ENCODE measurements at regions not wholly inside any gene's neighbourhood (a gene's known extent, or its start where the extent isn't known, plus 50 kb on each side); places are given as distances from the start of the nearest gene placed in this dataset.

- no peak overlapping the region for H4K8ac ChIP-seq (ENCODE audit: low read depth in 2 of 2, low read length in 2 of 2)
- H3K9me3 ChIP-seq (ENCODE audit: control insufficient read depth, insufficient read depth, low read length), result no peaks in the 10 kb centered on the region; the same call in 1 of the 2 replicates
- no peak overlapping the region for H2BK20ac ChIP-seq (ENCODE audit: low read depth, low read length)
- no peaks in the 10 kb centered on the region for H3K4me1 ChIP-seq (ENCODE audit: control insufficient read depth, insufficient read depth, low read length)
- no peaks in the 10 kb centered on the region for H3K79me1 ChIP-seq (ENCODE audit: low read depth in 1 of 2, low read length in 2 of 2)
- dilution Hi-C loops (cut with HindIII; ENCODE audit: low sequenced_read_pairs, unreplicated experiment), result no loop called here
- WGBS, 2 experiments (ENCODE audit: extremely low coverage in 2 of 2, insufficient read length in 1 of 2), result no CpG with 5 or more reads among the region's 2 CpGs
- H3K4me3 ChIP-seq (ENCODE audit: insufficient read depth, low read depth, low read length), result no peak overlapping the region
- no peak for DNase-seq
- H2BK120ac ChIP-seq (ENCODE audit: low read depth, low read length), result no peak overlapping the region
- no peaks in the 10 kb centered on the region for H4K20me1 ChIP-seq (ENCODE audit: insufficient read depth, low read length)
- H2BK5ac ChIP-seq (ENCODE audit: low read depth, low read length, poor library complexity, severe bottlenecking), result no peak overlapping the region
- no peaks in the 10 kb centered on the region for H3K27me3 ChIP-seq (ENCODE audit: control insufficient read depth, insufficient read depth, low read length)
- no peaks in the 10 kb centered on the region for H3K36me3 ChIP-seq (ENCODE audit: control insufficient read depth, insufficient read depth, low read length)
- H3K18ac ChIP-seq (ENCODE audit: low read depth, low read length), result no peak overlapping the region
- no peak overlapping the region for H3K4ac ChIP-seq (ENCODE audit: low read depth, low read length)
- H3K56ac ChIP-seq (ENCODE audit: extremely low read depth, insufficient read depth, low read length), result no peak overlapping the region
- H3K23ac ChIP-seq (ENCODE audit: low read depth, low read length), result no peak overlapping the region
- no peak overlapping the region for H2BK15ac ChIP-seq (ENCODE audit: low read depth, low read length)
- no TSS peak for BruUV-seq (replicated peaks)
- intact Hi-C loops (cut with micrococcal nuclease), result no loop called here
- ChIA-PET CTCF (no interaction called here), POLR2A (ENCODE audit: unreplicated experiment) (no interaction called here)
- no peak overlapping the region for H4K91ac ChIP-seq (ENCODE audit: insufficient read depth, low read depth, low read length)
- no peak overlapping the region for H2AK5ac ChIP-seq (ENCODE audit: low read depth, low read length)
- no peak overlapping the region for H4K5ac ChIP-seq (ENCODE audit: low read depth, low read length)
- no peak overlapping the region for H2AK9ac ChIP-seq (replicated peaks; ENCODE audit: low read depth, low read length, poor library complexity)
- H3K9me1 ChIP-seq (ENCODE audit: insufficient read depth, low read length), result no peaks in the 10 kb centered on the region
- no peak overlapping the region for H3K27ac ChIP-seq (ENCODE audit: insufficient read depth, low read length)
- no peak overlapping the region for H3K14ac ChIP-seq (replicated peaks; ENCODE audit: low read depth, low read length)
- H2AFZ ChIP-seq (replicated peaks; ENCODE audit: low read length, poor library complexity), result no peak overlapping the region
- H3K4me2 ChIP-seq (ENCODE audit: low read depth, low read length), result no peak overlapping the region
- ATAC-seq (ENCODE audit: low read depth), result no peak
- H3K9ac ChIP-seq (ENCODE audit: low read depth, low read length), result no peak overlapping the region
- in situ Hi-C loops (cut with MboI; ENCODE audit: low sequenced_read_pairs), result loop anchor here (25.0 kb wide), 1 partner anchor 94 kb away; no protein-coding TSS in a partner anchor
- TF ChIP-seq RAD21 (IDR thresholded peaks at IDR 0.05; ENCODE audit: low read length), result no peak
- no peak for TF ChIP-seq USF2 (IDR thresholded peaks at IDR 0.05; ENCODE audit: low read depth, low read length)
- no peak for TF ChIP-seq POLR2A (IDR thresholded peaks at IDR 0.05; ENCODE audit: low read depth, low read length)
Observed at GRCh38 chr3:21331321-21331720, 419.7 kb downstream of the ZNF385D start.
